DLD1 (cell line): ENCODE measurements at regions not wholly inside any gene's neighbourhood (a gene's known extent, or its start where the extent isn't known, plus 50 kb on each side); places are given as distances from the start of the nearest gene placed in this dataset.

Experiments
- in situ Hi-C: cut with HindIII; loops from 2 replicates; pipeline ENCODE4 v1.10.0; 2017; ENCODE audit warnings: low sequenced_read_pairs

- in situ Hi-C loops, result no loop called here
Observed at GRCh38 chr3:87045473-87045872, 54.5 kb upstream of the VGLL3 start.

- in situ Hi-C loops, result no loop called here
Observed at GRCh38 chr3:87044846-87045245, 53.9 kb upstream of the VGLL3 start.

- in situ Hi-C loops, result no loop called here
Observed at GRCh38 chr3:87044409-87044808, 53.5 kb upstream of the VGLL3 start.

DNA sequence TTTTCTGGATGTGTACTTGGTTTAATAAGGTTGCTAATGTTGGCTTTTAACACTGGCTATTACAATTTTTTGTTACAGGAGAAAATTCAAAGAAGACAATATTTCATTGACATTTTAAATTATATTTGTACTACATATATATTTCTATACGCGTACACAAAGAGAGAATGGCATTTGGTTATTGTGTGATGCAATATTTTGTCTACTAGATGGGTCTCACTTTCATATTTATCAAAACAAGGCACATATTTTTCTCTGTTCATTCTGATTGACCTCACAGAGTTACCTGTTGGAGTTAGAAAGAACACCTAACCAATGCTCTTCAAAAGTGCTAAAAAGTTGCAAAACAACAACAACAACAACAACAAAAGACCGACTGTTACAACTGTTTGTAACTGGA is 50.2 kb upstream of the VGLL3 start:
- in situ Hi-C loops, result no loop called here
